SU-DHL-6 (cell line): ENCODE measurements at regions not wholly inside any gene's neighbourhood (a gene's known extent, or its start where the extent isn't known, plus 50 kb on each side); places are given as distances from the start of the nearest gene placed in this dataset.

Source experiments
- H2AFZ ChIP-seq: fragments of 200-600 bp; sonication (generic); 2 replicates; pipeline ENCODE4 v1.6.1; 2014; ENCODE audit warnings: low read depth, mild to moderate bottlenecking, moderate library complexity, mixed read lengths, antibody characterized with exemption, low read length; ENCODE audit not compliant: severe bottlenecking
- H3F3A ChIP-seq: fragments of 200-600 bp; shearing (Covaris generic); 2 replicates; pipeline ENCODE4 v1.6.0; 2016; ENCODE audit warnings: antibody characterized with exemption, mild to moderate bottlenecking; ENCODE audit not compliant: insufficient read depth
- H3K27ac ChIP-seq: fragments of 200-600 bp; sonication (generic); 2 replicates; pipeline ENCODE4 v1.5.1; 2016; ENCODE audit warnings: low read depth, mild to moderate bottlenecking, low read length, moderate library complexity, mixed read lengths
- H3K27me3 ChIP-seq: fragments of 200-600 bp; sonication (generic), shearing (Covaris generic); 2 replicates; pipeline ENCODE4 v1.6.0; 2014; ENCODE audit warnings: mild to moderate bottlenecking, low read length
- H3K36me3 ChIP-seq: fragments of 200-600 bp; sonication (generic); 2 replicates; pipeline ENCODE4 v1.6.1; 2014; ENCODE audit warnings: mild to moderate bottlenecking, low read length, mixed read lengths
- H3K4me2 ChIP-seq: fragments of 300-600, 200-600 bp; shearing (Covaris generic), sonication (generic); 2 replicates; pipeline ENCODE4 v1.6.0; 2014; ENCODE audit warnings: low read length, low read depth, mild to moderate bottlenecking; ENCODE audit not compliant: poor library complexity, severe bottlenecking
- H3K4me3 ChIP-seq: fragments of 200-600 bp; sonication (generic); 2 replicates; pipeline ENCODE4 v1.5.1; 2014; ENCODE audit warnings: antibody characterized with exemption, low read length, mild to moderate bottlenecking, mixed read lengths; ENCODE audit not compliant: insufficient read depth, poor library complexity, severe bottlenecking
- H3K79me2 ChIP-seq: fragments of 200-600 bp; sonication (generic); 2 replicates; pipeline ENCODE4 v1.6.1; 2014; ENCODE audit warnings: mild to moderate bottlenecking, low read length, moderate library complexity; ENCODE audit not compliant: insufficient read depth
- H3K9ac ChIP-seq: fragments of 200-600 bp; sonication (generic); 2 replicates; pipeline ENCODE4 v1.7.0; 2014; ENCODE audit warnings: mild to moderate bottlenecking, low read length
- H3K9me2 ChIP-seq: fragments of 200-600 bp; sonication (generic); replicated peaks from 2 replicates; pipeline ENCODE4 v1.6.1; 2014; ENCODE audit warnings: low read length; ENCODE audit not compliant: insufficient read depth
- H3K9me3 ChIP-seq: fragments of 200-600 bp; sonication (generic); 2 replicates; pipeline ENCODE4 v1.6.1; 2014; ENCODE audit warnings: low read length, mixed read lengths; ENCODE audit not compliant: insufficient read depth
- H4K20me1 ChIP-seq: fragments of 200-600 bp; sonication (generic); 2 replicates; pipeline ENCODE4 v1.6.1; 2014; ENCODE audit warnings: low read depth, mild to moderate bottlenecking, antibody characterized with exemption, low read length, moderate library complexity, mixed read lengths
- EZH2phosphoT487 ChIP-seq: fragments of 200-600 bp; sonication (generic), shearing (Covaris generic); conservative IDR thresholded peaks from 2 replicates; pipeline ENCODE4 v1.6.1; 2018; ENCODE audit warnings: mild to moderate bottlenecking, antibody characterized with exemption, low read length, moderate library complexity, mixed read lengths
- TF ChIP-seq, protein P1 (sequence below): fragments of 200-600 bp; sonication (generic); IDR thresholded peaks from one replicate; pipeline ENCODE4 v1.5.1; 2017; ENCODE audit warnings: antibody characterized with exemption, mild to moderate bottlenecking, low read length, moderate library complexity; ENCODE audit not compliant: insufficient read depth, poor library complexity, severe bottlenecking

DNA sequence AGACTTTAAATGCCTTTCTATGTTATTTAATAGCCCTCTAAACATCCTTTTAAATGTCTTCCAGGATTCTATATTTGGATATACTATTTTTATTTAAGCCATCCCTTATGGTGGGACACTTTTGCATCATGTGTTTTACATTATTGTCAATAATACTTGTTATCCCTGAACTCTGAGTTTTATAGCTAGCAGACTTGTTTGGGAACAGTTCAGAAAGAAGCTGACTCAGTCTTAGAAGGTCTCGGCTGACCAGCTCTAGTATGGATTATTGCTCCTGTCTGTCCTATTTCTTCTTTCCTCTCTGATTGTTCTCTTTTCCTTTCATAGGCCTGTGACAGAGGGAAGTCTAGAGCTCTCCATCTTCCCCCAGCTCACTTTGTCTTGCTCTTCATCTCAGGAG, 77.3 kb upstream of the CXCR4 start:
- Histone ChIP-seq H3K79me2 (no peaks in the 10 kb centered on the region), H3K36me3 (0 out of 2 replicates have a peak, but pooled peaks cover 2% of the 10 kb centered on the region), H3K9ac (no peak overlapping the region), H3K27me3 (no peaks in the 10 kb centered on the region), H4K20me1 (no peaks in the 10 kb centered on the region), H3F3A (no peaks in the 10 kb centered on the region), H3K9me2 (no peaks in the 10 kb centered on the region), H3K4me3 (no peak overlapping the region), H3K27ac (no peak overlapping the region), H3K9me3 (0 out of 2 replicates have a peak, but pooled peaks cover 3% of the 10 kb centered on the region), H2AFZ (no peak overlapping the region), H3K4me2 (no peak overlapping the region)
- TF ChIP-seq, protein P1, sequence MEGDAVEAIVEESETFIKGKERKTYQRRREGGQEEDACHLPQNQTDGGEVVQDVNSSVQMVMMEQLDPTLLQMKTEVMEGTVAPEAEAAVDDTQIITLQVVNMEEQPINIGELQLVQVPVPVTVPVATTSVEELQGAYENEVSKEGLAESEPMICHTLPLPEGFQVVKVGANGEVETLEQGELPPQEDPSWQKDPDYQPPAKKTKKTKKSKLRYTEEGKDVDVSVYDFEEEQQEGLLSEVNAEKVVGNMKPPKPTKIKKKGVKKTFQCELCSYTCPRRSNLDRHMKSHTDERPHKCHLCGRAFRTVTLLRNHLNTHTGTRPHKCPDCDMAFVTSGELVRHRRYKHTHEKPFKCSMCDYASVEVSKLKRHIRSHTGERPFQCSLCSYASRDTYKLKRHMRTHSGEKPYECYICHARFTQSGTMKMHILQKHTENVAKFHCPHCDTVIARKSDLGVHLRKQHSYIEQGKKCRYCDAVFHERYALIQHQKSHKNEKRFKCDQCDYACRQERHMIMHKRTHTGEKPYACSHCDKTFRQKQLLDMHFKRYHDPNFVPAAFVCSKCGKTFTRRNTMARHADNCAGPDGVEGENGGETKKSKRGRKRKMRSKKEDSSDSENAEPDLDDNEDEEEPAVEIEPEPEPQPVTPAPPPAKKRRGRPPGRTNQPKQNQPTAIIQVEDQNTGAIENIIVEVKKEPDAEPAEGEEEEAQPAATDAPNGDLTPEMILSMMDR, result no peak
- TF ChIP-seq EZH2phosphoT487, result no peak

DNA sequence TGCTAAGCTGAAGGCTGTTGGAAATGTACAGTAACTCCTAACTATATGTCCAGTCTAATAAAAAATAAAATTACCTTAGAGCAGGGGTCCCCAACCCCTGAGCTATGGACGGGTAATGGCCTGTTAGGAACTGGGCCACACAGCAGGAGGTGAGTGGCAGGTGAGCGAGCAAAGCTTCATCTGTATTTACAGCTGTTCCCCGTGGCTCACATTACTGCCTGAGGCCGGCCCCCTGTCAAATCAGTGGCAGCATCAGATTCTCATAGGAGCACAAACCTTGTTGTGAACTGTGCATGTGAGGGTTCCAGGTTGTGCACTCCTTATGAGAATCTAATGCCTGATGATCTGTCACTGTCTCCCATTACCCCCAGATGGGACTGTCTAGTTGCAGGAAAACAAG, 73.1 kb upstream of the CXCR4 start:
- H3K9ac ChIP-seq, result no peak overlapping the region
- no peaks in the 10 kb centered on the region for H3K79me2 ChIP-seq
- no peaks in the 10 kb centered on the region for H3K27me3 ChIP-seq
- no peak overlapping the region for H3K27ac ChIP-seq
- H3K4me2 ChIP-seq, result no peak overlapping the region
- no peaks in the 10 kb centered on the region for H3F3A ChIP-seq
- H3K36me3 ChIP-seq, result no peaks in the 10 kb centered on the region
- H3K9me2 ChIP-seq, result no peaks in the 10 kb centered on the region
- TF ChIP-seq EZH2phosphoT487, result no peak
- TF ChIP-seq, protein P1, result no peak
- H4K20me1 ChIP-seq, result no peaks in the 10 kb centered on the region
- H2AFZ ChIP-seq, result no peak overlapping the region
- H3K9me3 ChIP-seq, result no peaks in the 10 kb centered on the region
- H3K4me3 ChIP-seq, result no peak overlapping the region

DNA sequence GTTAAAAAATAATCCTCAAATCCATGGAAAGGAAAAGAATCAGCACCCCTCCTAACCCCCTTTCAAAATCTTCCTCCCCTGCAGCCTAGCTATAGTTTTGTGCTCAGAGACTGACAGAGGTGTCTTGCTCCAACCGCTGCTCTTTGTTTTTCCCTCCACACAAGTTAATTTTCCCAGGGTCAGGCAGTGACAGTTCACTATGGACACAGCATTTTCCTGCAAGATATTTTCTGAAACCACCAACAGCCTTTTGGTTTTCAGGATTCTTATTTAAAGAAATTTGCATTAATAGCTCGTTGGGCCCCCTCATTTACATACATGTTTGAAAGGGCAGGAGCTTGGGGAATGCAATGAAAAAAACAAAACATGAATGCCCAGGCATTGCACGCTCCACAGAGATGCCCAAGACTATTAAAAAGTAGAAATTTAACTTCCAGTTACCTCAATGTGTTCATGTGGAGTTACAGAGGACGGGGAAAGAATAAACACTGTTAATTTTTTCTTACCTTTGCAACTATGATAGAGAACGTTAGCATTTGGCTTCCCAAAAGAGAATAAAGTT, 71.4 kb upstream of the CXCR4 start:
- Histone ChIP-seq H3K9ac (no peak overlapping the region), H3K4me2 (no peak overlapping the region), H3K4me3 (no peak overlapping the region), H4K20me1 (no peaks in the 10 kb centered on the region), H3F3A (no peaks in the 10 kb centered on the region), H3K9me2 (no peaks in the 10 kb centered on the region), H2AFZ (no peak overlapping the region), H3K27me3 (no peaks in the 10 kb centered on the region), H3K9me3 (no peaks in the 10 kb centered on the region), H3K79me2 (no peaks in the 10 kb centered on the region), H3K36me3 (no peaks in the 10 kb centered on the region), H3K27ac (no peak overlapping the region)
- no peak for TF ChIP-seq EZH2phosphoT487
- TF ChIP-seq, protein P1, result no peak

DNA sequence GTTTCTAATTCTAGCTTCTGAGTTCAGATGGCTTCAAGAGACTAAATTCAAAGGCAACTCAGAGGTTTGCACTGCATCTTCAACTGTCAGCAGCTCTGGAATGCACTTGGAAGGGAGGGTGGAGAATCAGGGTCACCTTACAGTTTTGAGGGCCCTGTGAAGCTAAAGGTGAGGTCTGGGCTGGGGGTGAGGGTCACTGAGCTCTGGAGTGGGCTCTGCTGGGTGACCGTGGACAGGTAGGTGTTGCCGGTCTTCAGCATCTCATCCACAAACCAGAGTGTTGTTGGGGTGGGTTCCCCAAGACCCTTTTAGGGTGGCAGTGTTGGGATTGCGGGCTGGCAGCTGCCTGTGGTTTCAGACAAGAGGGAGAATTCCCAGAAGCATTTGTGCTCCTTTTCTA, 70.1 kb upstream of the CXCR4 start:
- Histone ChIP-seq H3K4me2 (no peak overlapping the region), H3K27ac (no peak overlapping the region), H3K9ac (no peak overlapping the region), H3K9me3 (no peaks in the 10 kb centered on the region), H3K36me3 (no peaks in the 10 kb centered on the region), H3K79me2 (no peaks in the 10 kb centered on the region), H3K4me3 (no peak overlapping the region), H4K20me1 (no peaks in the 10 kb centered on the region), H3K27me3 (no peaks in the 10 kb centered on the region), H3K9me2 (no peaks in the 10 kb centered on the region), H3F3A (no peaks in the 10 kb centered on the region), H2AFZ (no peak overlapping the region)
- no peak for TF ChIP-seq EZH2phosphoT487
- TF ChIP-seq, protein P1, result no peak
